Adrenal gland (tissue), 5 donors: ENCODE measurements at regions not wholly inside any gene's neighbourhood (a gene's known extent, or its start where the extent isn't known, plus 50 kb on each side); places are given as distances from the start of the nearest gene placed in this dataset.

ENCODE experiments used
- CTCF ChIP-seq, 6 experiments: fragments of 450-650 bp in 4 of 6; fragments of 200-600 bp in 2 of 6; sonication (generic) in 1 of 6; IDR thresholded peaks; 1 replicate in 5 of 6; 2 replicates in 1 of 6; pipeline versions ENCODE4 v1.5.1 to v1.8.0; 2016 to 2021; ENCODE audit warnings: antibody characterized with exemption in 6 of 6, mild to moderate bottlenecking in 2 of 6, moderate library complexity in 1 of 6
- POLR2A ChIP-seq, 2 donors: fragments of 450-650 bp; IDR thresholded peaks; one replicate each; pipeline ENCODE4 v1.6.1; 2017; ENCODE audit warnings: antibody characterized with exemption in 2 of 2, mild to moderate bottlenecking in 2 of 2, moderate library complexity in 1 of 2
- donor health status: DM: no; HTN: no; CAD: no.

- TF ChIP-seq CTCF (IDR thresholded peaks at IDR 0.05): no peak
- no peak for TF ChIP-seq POLR2A (IDR thresholded peaks at IDR 0.05)
These were observed 77.1 kb upstream of the WDR17 start for GRCh38 chr4:175988511-175988910.
